ENCODE measurements at regions not wholly inside any gene's neighbourhood (a gene's known extent, or its start where the extent isn't known, plus 50 kb on each side); places are given as distances from the start of the nearest gene placed in this dataset.
"Not testable (repeated sequence)": the region's sequence is repeated elsewhere in the genome, so short reads cannot be mapped to it uniquely, and the experiment has no call there.

- TF ChIP-seq, protein P1, sequence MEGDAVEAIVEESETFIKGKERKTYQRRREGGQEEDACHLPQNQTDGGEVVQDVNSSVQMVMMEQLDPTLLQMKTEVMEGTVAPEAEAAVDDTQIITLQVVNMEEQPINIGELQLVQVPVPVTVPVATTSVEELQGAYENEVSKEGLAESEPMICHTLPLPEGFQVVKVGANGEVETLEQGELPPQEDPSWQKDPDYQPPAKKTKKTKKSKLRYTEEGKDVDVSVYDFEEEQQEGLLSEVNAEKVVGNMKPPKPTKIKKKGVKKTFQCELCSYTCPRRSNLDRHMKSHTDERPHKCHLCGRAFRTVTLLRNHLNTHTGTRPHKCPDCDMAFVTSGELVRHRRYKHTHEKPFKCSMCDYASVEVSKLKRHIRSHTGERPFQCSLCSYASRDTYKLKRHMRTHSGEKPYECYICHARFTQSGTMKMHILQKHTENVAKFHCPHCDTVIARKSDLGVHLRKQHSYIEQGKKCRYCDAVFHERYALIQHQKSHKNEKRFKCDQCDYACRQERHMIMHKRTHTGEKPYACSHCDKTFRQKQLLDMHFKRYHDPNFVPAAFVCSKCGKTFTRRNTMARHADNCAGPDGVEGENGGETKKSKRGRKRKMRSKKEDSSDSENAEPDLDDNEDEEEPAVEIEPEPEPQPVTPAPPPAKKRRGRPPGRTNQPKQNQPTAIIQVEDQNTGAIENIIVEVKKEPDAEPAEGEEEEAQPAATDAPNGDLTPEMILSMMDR (IDR thresholded peaks at IDR 0.05) = not testable (repeated sequence)
- TF ChIP-seq EZH2, EZH2phosphoT487 (IDR thresholded peaks at IDR 0.05): not testable (repeated sequence)
Measured at GRCh38 chr9:29104166-29104565, 1530.9 kb upstream of the C9orf72 start.

Data from neural progenitor cell (in vitro differentiated cells).